ENCODE measurements at regions not wholly inside any gene's neighbourhood (a gene's known extent, or its start where the extent isn't known, plus 50 kb on each side); places are given as distances from the start of the nearest gene placed in this dataset.

- no peaks in the 10 kb centered on the region for H3K9me3 ChIP-seq
- H3K27me3 ChIP-seq (replicated peaks; ENCODE audit: insufficient read depth) = no peaks in the 10 kb centered on the region
- no peak for DNase-seq (ENCODE audit: low spot score)
- no peak for TF ChIP-seq POLR2A (IDR thresholded peaks at IDR 0.05)
- no peak for TF ChIP-seq POLR2AphosphoS5 (IDR thresholded peaks at IDR 0.05)
- no peak for TF ChIP-seq CTCF (IDR thresholded peaks at IDR 0.05)
- intact Hi-C loops (cut with DNase I) = no loop called here
- no peak overlapping the region for H3K27ac ChIP-seq
- H3K36me3 ChIP-seq = no peaks in the 10 kb centered on the region
- H3K4me3 ChIP-seq = no peak overlapping the region
- H3K4me1 ChIP-seq (replicated peaks) = no peaks in the 10 kb centered on the region
Observed at GRCh38 chr4:16418814-16419213, 192.5 kb upstream of the TAPT1 start.

GRCh38 chr4:16417198-16417597 is 190.9 kb upstream of the TAPT1 start:
- Histone ChIP-seq H3K4me3 (no peak overlapping the region), H3K4me1 (replicated peaks) (no peaks in the 10 kb centered on the region), H3K27me3 (replicated peaks; ENCODE audit: insufficient read depth) (no peaks in the 10 kb centered on the region), H3K27ac (no peak overlapping the region), H3K36me3 (no peaks in the 10 kb centered on the region), H3K9me3 (no peaks in the 10 kb centered on the region)
- DNase-seq (ENCODE audit: low spot score) = no peak
- intact Hi-C loops (cut with DNase I) = no loop called here
- 72% methylated on average over 4 of the region's 4 CpGs for WGBS
- no peak for TF ChIP-seq CTCF (IDR thresholded peaks at IDR 0.05)
- TF ChIP-seq POLR2AphosphoS5 (IDR thresholded peaks at IDR 0.05) = no peak
- TF ChIP-seq POLR2A (IDR thresholded peaks at IDR 0.05) = no peak

- no peak overlapping the region for H3K4me3 ChIP-seq
- H3K9me3 ChIP-seq = no peaks in the 10 kb centered on the region
- H3K27me3 ChIP-seq (replicated peaks; ENCODE audit: insufficient read depth) = no peaks in the 10 kb centered on the region
- TF ChIP-seq POLR2AphosphoS5 (IDR thresholded peaks at IDR 0.05) (no peak), POLR2A (IDR thresholded peaks at IDR 0.05) (no peak), CTCF (IDR thresholded peaks at IDR 0.05) (no peak)
- no peaks in the 10 kb centered on the region for H3K36me3 ChIP-seq
- DNase-seq (ENCODE audit: low spot score) = no peak
- no peaks in the 10 kb centered on the region for H3K4me1 ChIP-seq (replicated peaks)
- no peak overlapping the region for H3K27ac ChIP-seq
- intact Hi-C loops (cut with DNase I) = no loop called here
Observed at GRCh38 chr4:16416601-16417000, 190.3 kb upstream of the TAPT1 start.

- no peak overlapping the region for H3K4me3 ChIP-seq
- H3K27ac ChIP-seq = no peak overlapping the region
- TF ChIP-seq CTCF (IDR thresholded peaks at IDR 0.05) = no peak
- no peak for TF ChIP-seq POLR2A (IDR thresholded peaks at IDR 0.05)
- TF ChIP-seq POLR2AphosphoS5 (IDR thresholded peaks at IDR 0.05) = no peak
- H3K27me3 ChIP-seq (replicated peaks; ENCODE audit: insufficient read depth) = no peaks in the 10 kb centered on the region
- no peaks in the 10 kb centered on the region for H3K9me3 ChIP-seq
- H3K4me1 ChIP-seq (replicated peaks) = no peaks in the 10 kb centered on the region
- no peak for DNase-seq (ENCODE audit: low spot score)
- H3K36me3 ChIP-seq = no peaks in the 10 kb centered on the region
- intact Hi-C loops (cut with DNase I) = no loop called here
Observed at GRCh38 chr4:16415751-16416150, 189.5 kb upstream of the TAPT1 start.

- WGBS = 88% methylated on average over 10 of the region's 10 CpGs
- Histone ChIP-seq H3K4me1 (replicated peaks) (no peaks in the 10 kb centered on the region), H3K36me3 (no peaks in the 10 kb centered on the region), H3K4me3 (no peak overlapping the region), H3K27me3 (replicated peaks; ENCODE audit: insufficient read depth) (no peaks in the 10 kb centered on the region), H3K27ac (no peak overlapping the region), H3K9me3 (no peaks in the 10 kb centered on the region)
- DNase-seq (ENCODE audit: low spot score) = no peak
- intact Hi-C loops (cut with DNase I) = no loop called here
- TF ChIP-seq POLR2AphosphoS5 (IDR thresholded peaks at IDR 0.05) (no peak), CTCF (IDR thresholded peaks at IDR 0.05) (no peak), POLR2A (IDR thresholded peaks at IDR 0.05) (no peak)
Observed at GRCh38 chr4:16413814-16414555, 187.7 kb upstream of the TAPT1 start.
